ENCODE measurements at regions not wholly inside any gene's neighbourhood (a gene's known extent, or its start where the extent isn't known, plus 50 kb on each side); places are given as distances from the start of the nearest gene placed in this dataset.

GRCh38 chr2:194328456-194328855 lies 1328.6 kb upstream of the SLC39A10 start:
- no peak overlapping the region for H3K4me3 ChIP-seq (ENCODE audit: low read depth, low read length)
- no peak for DNase-seq (ENCODE audit: low read depth)
- no peak for TF ChIP-seq CTCF (conservative IDR thresholded peaks at IDR 0.05; ENCODE audit: low read depth, low read length)

- H3K4me3 ChIP-seq (ENCODE audit: low read depth, low read length), result no peak overlapping the region
- no peak for TF ChIP-seq CTCF (conservative IDR thresholded peaks at IDR 0.05; ENCODE audit: low read depth, low read length)
- DNase-seq (ENCODE audit: low read depth), result no peak
Observed at GRCh38 chr2:194327196-194327888, 1329.7 kb upstream of the SLC39A10 start.

GRCh38 chr2:194323740-194324139 lies 1333.3 kb upstream of the SLC39A10 start:
- DNase-seq (ENCODE audit: low read depth), result no peak
- no peak for TF ChIP-seq CTCF (conservative IDR thresholded peaks at IDR 0.05; ENCODE audit: low read depth, low read length)
- no peak overlapping the region for H3K4me3 ChIP-seq (ENCODE audit: low read depth, low read length)

GRCh38 chr2:194320520-194320919 lies 1336.5 kb upstream of the SLC39A10 start:
- H3K4me3 ChIP-seq (ENCODE audit: low read depth, low read length), result no peak overlapping the region
- no peak for DNase-seq (ENCODE audit: low read depth)
- no peak for TF ChIP-seq CTCF (conservative IDR thresholded peaks at IDR 0.05; ENCODE audit: low read depth, low read length)

- TF ChIP-seq CTCF (conservative IDR thresholded peaks at IDR 0.05; ENCODE audit: low read depth, low read length), result no peak
- no peak for DNase-seq (ENCODE audit: low read depth)
- no peak overlapping the region for H3K4me3 ChIP-seq (ENCODE audit: low read depth, low read length)
Observed at GRCh38 chr2:194319222-194319992, 1337.6 kb upstream of the SLC39A10 start.

GRCh38 chr2:194314042-194314441 lies 1343.0 kb upstream of the SLC39A10 start:
- no peak overlapping the region for H3K4me3 ChIP-seq (ENCODE audit: low read depth, low read length)
- no peak for TF ChIP-seq CTCF (conservative IDR thresholded peaks at IDR 0.05; ENCODE audit: low read depth, low read length)
- no peak for DNase-seq (ENCODE audit: low read depth)

Data from choroid plexus epithelial cell (primary cell).